OCI-LY1 (cell line): ENCODE measurements at regions not wholly inside any gene's neighbourhood (a gene's known extent, or its start where the extent isn't known, plus 50 kb on each side); places are given as distances from the start of the nearest gene placed in this dataset.

Source experiments
- H2AFZ ChIP-seq: fragments of 200-600 bp; sonication (generic), shearing (Covaris generic); 2 replicates; pipeline ENCODE4 v1.6.0; 2014; ENCODE audit warnings: antibody characterized with exemption, mild to moderate bottlenecking, low read length
- H3F3A ChIP-seq: fragments of 200-600 bp; sonication (generic), shearing (Covaris generic); 2 replicates; pipeline ENCODE4 v1.6.0; 2014; ENCODE audit warnings: mild to moderate bottlenecking, antibody characterized with exemption, low read length, moderate library complexity; ENCODE audit not compliant: insufficient read depth
- H3K27ac ChIP-seq: fragments of 200-600 bp; sonication (generic); 2 replicates; pipeline ENCODE4 v1.5.1; 2014; ENCODE audit warnings: low read length, mixed run types, mild to moderate bottlenecking, low read depth; ENCODE audit not compliant: poor library complexity, severe bottlenecking
- H3K27me3 ChIP-seq: fragments of 200-600 bp; sonication (generic); 2 replicates; pipeline ENCODE4 v1.6.0; 2014; ENCODE audit warnings: antibody characterized with exemption, mild to moderate bottlenecking, low read length, moderate library complexity; ENCODE audit not compliant: insufficient read depth
- H3K36me3 ChIP-seq: fragments of 200-600 bp; sonication (generic); 2 replicates; pipeline ENCODE4 v1.6.1; 2014; ENCODE audit warnings: mild to moderate bottlenecking, antibody characterized with exemption, low read length, moderate library complexity, mixed read lengths; ENCODE audit not compliant: insufficient read depth
- H3K4me1 ChIP-seq: fragments of 200-600 bp; sonication (generic); 2 replicates; pipeline ENCODE4 v1.5.1; 2014; ENCODE audit warnings: mild to moderate bottlenecking, low read length, moderate library complexity; ENCODE audit not compliant: insufficient read depth, severe bottlenecking
- H3K4me2 ChIP-seq: fragments of 200-600 bp; sonication (generic), shearing (Covaris generic); 2 replicates; pipeline ENCODE4 v1.6.1; 2014; ENCODE audit warnings: low read length
- H3K4me3 ChIP-seq: fragments of 200-600 bp; sonication (generic); 2 replicates; pipeline ENCODE4 v1.5.1; 2014; ENCODE audit warnings: low read length, low read depth, mild to moderate bottlenecking, mixed read lengths; ENCODE audit not compliant: poor library complexity, severe bottlenecking
- H3K79me2 ChIP-seq: fragments of 200-600 bp; shearing (Covaris generic); 2 replicates; pipeline ENCODE4 v1.6.1; 2016; ENCODE audit warnings: mixed run types, low read length, mixed read lengths; ENCODE audit not compliant: insufficient read depth
- H3K9ac ChIP-seq: fragments of 200-600 bp; sonication (generic), shearing (Covaris generic); 2 replicates; pipeline ENCODE4 v1.6.1; 2014; ENCODE audit warnings: mild to moderate bottlenecking, low read length, mixed read lengths
- H3K9me2 ChIP-seq: fragments of 200-600 bp; sonication (generic), shearing (Covaris generic); 2 replicates; pipeline ENCODE4 v1.6.1; 2014; ENCODE audit warnings: low read depth, mild to moderate bottlenecking, low read length, mixed read lengths
- H3K9me3 ChIP-seq: fragments of 200-600 bp; shearing (Covaris generic); 2 replicates; pipeline ENCODE4 v1.6.1; 2014; ENCODE audit warnings: low read length, mixed read lengths
- H4K20me1 ChIP-seq: fragments of 200-600 bp; sonication (generic), shearing (Covaris generic); 2 replicates; pipeline ENCODE4 v1.6.0; 2016; ENCODE audit warnings: mild to moderate bottlenecking, low read length; ENCODE audit not compliant: insufficient read depth
- CTCF ChIP-seq: fragments of 200-600 bp; sonication (generic), shearing (Covaris generic); IDR thresholded peaks from 2 replicates; pipeline ENCODE4 v1.5.1; 2017; ENCODE audit warnings: mild to moderate bottlenecking, antibody characterized with exemption, low read length, moderate library complexity, mixed read lengths
- EZH2 ChIP-seq: fragments of 200-600 bp; sonication (generic), shearing (Covaris generic); IDR thresholded peaks from 2 replicates; pipeline ENCODE4 v1.8.0; 2017; ENCODE audit warnings: borderline replicate concordance, mixed run types, mild to moderate bottlenecking, antibody characterized with exemption, low read length, moderate library complexity, mixed read lengths

- Histone ChIP-seq H4K20me1 (no peaks in the 10 kb centered on the region), H3K9me2 (no peaks in the 10 kb centered on the region), H3K4me3 (no peak overlapping the region), H3K4me1 (no peaks in the 10 kb centered on the region), H3K9ac (no peak overlapping the region), H3K27me3 (no peaks in the 10 kb centered on the region), H3K9me3 (no peaks in the 10 kb centered on the region), H3K27ac (no peak overlapping the region), H3K36me3 (no peaks in the 10 kb centered on the region), H3K4me2 (no peak overlapping the region), H3F3A (no peaks in the 10 kb centered on the region), H3K79me2 (no peaks in the 10 kb centered on the region), H2AFZ (no peak overlapping the region)
- no peak for TF ChIP-seq EZH2
- no peak for TF ChIP-seq CTCF
Measured at GRCh38 chr20:22810626-22811569, 224.2 kb upstream of the SSTR4 start.

DNA sequence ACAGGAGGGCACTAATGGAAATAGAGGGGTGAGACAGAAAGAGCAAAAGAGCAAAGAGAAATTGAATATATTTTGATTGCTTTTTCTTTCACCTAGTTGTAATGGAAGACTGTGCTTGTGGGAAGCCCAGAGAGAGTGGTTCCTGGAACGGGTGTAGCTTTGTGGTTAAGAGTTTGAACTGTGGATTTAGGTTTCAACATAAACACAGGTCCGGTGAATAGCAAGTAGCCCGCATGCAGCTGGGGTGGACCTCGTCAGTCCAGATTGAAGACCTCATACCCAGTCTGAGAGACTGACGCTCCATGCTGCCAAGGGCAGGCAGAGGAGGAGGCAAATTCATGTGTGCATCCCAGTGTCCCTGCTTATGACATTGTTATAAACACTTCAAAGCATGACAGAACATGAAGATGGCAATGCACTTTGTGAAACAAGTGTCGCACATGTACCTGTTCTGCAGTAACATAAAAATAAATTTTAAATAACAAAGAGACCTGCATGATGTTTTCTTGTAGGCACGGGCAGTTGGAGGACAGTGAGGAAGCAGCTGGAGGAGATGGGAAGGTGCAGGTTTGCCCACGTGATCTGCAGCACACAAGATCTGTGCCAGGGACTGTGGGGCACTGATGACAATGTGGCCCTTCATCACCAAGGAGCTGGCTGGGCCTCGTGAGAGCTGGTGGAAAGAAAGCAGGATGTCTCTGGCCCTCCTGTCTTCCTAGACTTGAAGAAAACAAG is 220.5 kb upstream of the SSTR4 start:
- Histone ChIP-seq H3K9me2 (no peaks in the 10 kb centered on the region), H3K9me3 (no peaks in the 10 kb centered on the region), H2AFZ (no peak overlapping the region), H3K4me2 (no peak overlapping the region), H3K27ac (no peak overlapping the region), H3F3A (no peaks in the 10 kb centered on the region), H3K4me3 (no peak overlapping the region), H3K27me3 (no peaks in the 10 kb centered on the region), H3K79me2 (no peaks in the 10 kb centered on the region), H4K20me1 (no peaks in the 10 kb centered on the region), H3K4me1 (no peaks in the 10 kb centered on the region), H3K9ac (no peak overlapping the region), H3K36me3 (no peaks in the 10 kb centered on the region)
- TF ChIP-seq CTCF, result no peak
- no peak for TF ChIP-seq EZH2

GRCh38 chr20:22815206-22815551 is 219.9 kb upstream of the SSTR4 start:
- no peak overlapping the region for H2AFZ ChIP-seq
- no peak overlapping the region for H3K9ac ChIP-seq
- no peaks in the 10 kb centered on the region for H3K4me1 ChIP-seq
- no peaks in the 10 kb centered on the region for H3K79me2 ChIP-seq
- H3K27me3 ChIP-seq, result no peaks in the 10 kb centered on the region
- no peak overlapping the region for H3K27ac ChIP-seq
- H3K36me3 ChIP-seq, result no peaks in the 10 kb centered on the region
- H3F3A ChIP-seq, result no peaks in the 10 kb centered on the region
- no peak overlapping the region for H3K4me3 ChIP-seq
- no peaks in the 10 kb centered on the region for H3K9me3 ChIP-seq
- no peak for TF ChIP-seq CTCF
- no peak for TF ChIP-seq EZH2
- H4K20me1 ChIP-seq, result no peaks in the 10 kb centered on the region
- H3K4me2 ChIP-seq, result no peak overlapping the region
- H3K9me2 ChIP-seq, result no peaks in the 10 kb centered on the region
